SK-MEL-5 (cell line): ENCODE measurements at regions not wholly inside any gene's neighbourhood (a gene's known extent, or its start where the extent isn't known, plus 50 kb on each side); places are given as distances from the start of the nearest gene placed in this dataset.

Experiments
- DNase-seq: peaks from one replicate; pipeline ENCODE4 v3.0.0-alpha.2; 2016; ENCODE audit warnings: low read depth, low spot score
- in situ Hi-C: cut with HindIII; loops from 2 replicates; pipeline ENCODE4 v1.10.0; 2016; ENCODE audit warnings: low sequenced_read_pairs, high pct_unique_total_duplicates, low pct_unique_long_range_greater_than_20kb

GRCh38 chr9:87099407-87099806 is 152.1 kb upstream of the GAS1 start:
- in situ Hi-C loops: no loop called here
- no peak for DNase-seq

- peak; percentile 49 for DNase-seq
- in situ Hi-C loops: no loop called here
Measured at GRCh38 chr9:87100001-87100400, 152.7 kb upstream of the GAS1 start.

GRCh38 chr9:87102126-87102525 is 154.8 kb upstream of the GAS1 start:
- in situ Hi-C loops: no loop called here
- DNase-seq: no peak

GRCh38 chr9:87107072-87107471 is 159.8 kb upstream of the GAS1 start:
- DNase-seq: peak; percentile 93
- in situ Hi-C loops: no loop called here

- DNase-seq: no peak
- in situ Hi-C loops: no loop called here
Measured at GRCh38 chr9:87108661-87109060, 161.4 kb upstream of the GAS1 start.

GRCh38 chr9:87109231-87109631 is 161.9 kb upstream of the GAS1 start:
- no peak for DNase-seq
- in situ Hi-C loops: no loop called here

GRCh38 chr9:87109851-87110250 is 162.5 kb upstream of the GAS1 start:
- no peak for DNase-seq
- in situ Hi-C loops: no loop called here

GRCh38 chr9:87111010-87111409 is 163.7 kb upstream of the GAS1 start:
- in situ Hi-C loops: no loop called here
- DNase-seq: no peak

- no peak for DNase-seq
Measured at GRCh38 chr9:87112656-87113055, 165.3 kb upstream of the GAS1 start.

GRCh38 chr9:87113874-87114273 is 166.6 kb upstream of the GAS1 start:
- peak; percentile 55 for DNase-seq
- in situ Hi-C loops: no loop called here

More at GRCh38 chr9:87112656-87113055, 165.3 kb upstream of the GAS1 start:
- in situ Hi-C loops: no loop called here

GRCh38 chr9:87115785-87116184 is 168.5 kb upstream of the GAS1 start:
- no peak for DNase-seq
- in situ Hi-C loops: no loop called here

- no peak for DNase-seq
- in situ Hi-C loops: no loop called here
Measured at GRCh38 chr9:87116492-87116891, 169.2 kb upstream of the GAS1 start.

- in situ Hi-C loops: no loop called here
- no peak for DNase-seq
Measured at GRCh38 chr9:87118594-87118993, 171.3 kb upstream of the GAS1 start.

GRCh38 chr9:87119328-87119881 is 172.1 kb upstream of the GAS1 start:
- no peak for DNase-seq
- in situ Hi-C loops: no loop called here

GRCh38 chr9:87120610-87121009 is 173.3 kb upstream of the GAS1 start:
- DNase-seq: no peak
- in situ Hi-C loops: no loop called here

GRCh38 chr9:87122947-87123685 is 175.8 kb upstream of the GAS1 start:
- in situ Hi-C loops: no loop called here
- DNase-seq: no peak

- in situ Hi-C loops: no loop called here
- no peak for DNase-seq
Measured at GRCh38 chr9:87123830-87124229, 176.5 kb upstream of the GAS1 start.

- DNase-seq: no peak
- in situ Hi-C loops: no loop called here
Measured at GRCh38 chr9:87125819-87126218, 178.5 kb upstream of the GAS1 start.

- DNase-seq: peak; percentile 36
- in situ Hi-C loops: no loop called here
Measured at GRCh38 chr9:87127543-87127942, 180.2 kb upstream of the GAS1 start.
